Activated T-cell treated with anti-CD3 and anti-CD28 coated beads, Interleukin-2, amount 50 U/mL, for 4 hours (primary cell): ENCODE measurements at regions not wholly inside any gene's neighbourhood (a gene's known extent, or its start where the extent isn't known, plus 50 kb on each side); places are given as distances from the start of the nearest gene placed in this dataset.
"Not testable (repeated sequence)": the region's sequence is repeated elsewhere in the genome, so short reads cannot be mapped to it uniquely, and the experiment has no call there.

ENCODE experiments used
- ATAC-seq, 2 donors: fragments of 200-7000 bp; cut with Tn5 transposase; one replicate each; pipeline ENCODE4 v1.10.0; 2021
- DNase-seq: peaks from one replicate; pipeline ENCODE4 v3.0.0-alpha.2; 2020
- H3K27me3 Mint-ChIP-seq: one replicate; pipeline ENCODE4 v1.8.0; 2021; ENCODE audit warnings: low read depth, mixed read lengths
- H3K36me3 Mint-ChIP-seq: one replicate; pipeline ENCODE4 v1.8.0; 2022; ENCODE audit warnings: mixed read lengths; ENCODE audit not compliant: insufficient read depth
- H3K4me1 Mint-ChIP-seq: one replicate; pipeline ENCODE4 v1.8.0; 2021; ENCODE audit warnings: low read depth, mixed read lengths
- H3K4me3 Mint-ChIP-seq: one replicate; pipeline ENCODE4 v1.8.0; 2021; ENCODE audit warnings: mild to moderate bottlenecking, moderate library complexity, mixed read lengths
- H3K9me3 Mint-ChIP-seq: one replicate; pipeline ENCODE4 v1.8.0; 2021; ENCODE audit warnings: mixed read lengths

GRCh38 chr17:77555741-77556291 is 402.7 kb upstream of the TNRC6C start:
- no peak for ATAC-seq
- Mint-ChIP-seq H3K4me3 (no peak overlapping the region), H3K27me3 (peaks cover 11% of the 10 kb centered on the region), H3K36me3 (no peaks in the 10 kb centered on the region), H3K9me3 (no peaks in the 10 kb centered on the region), H3K4me1 (no peaks in the 10 kb centered on the region)
- no peak for DNase-seq

GRCh38 chr17:77556383-77557061 is 402.0 kb upstream of the TNRC6C start:
- no peaks in the 10 kb centered on the region for H3K9me3 Mint-ChIP-seq
- H3K27me3 Mint-ChIP-seq: peaks cover 11% of the 10 kb centered on the region
- no peak overlapping the region for H3K4me3 Mint-ChIP-seq
- no peak for ATAC-seq
- H3K36me3 Mint-ChIP-seq: no peaks in the 10 kb centered on the region
- no peak for DNase-seq
- H3K4me1 Mint-ChIP-seq: no peaks in the 10 kb centered on the region

- H3K36me3 Mint-ChIP-seq: no peaks in the 10 kb centered on the region
- DNase-seq (no peak), ATAC-seq (no peak)
- peaks cover 11% of the 10 kb centered on the region for H3K27me3 Mint-ChIP-seq
- H3K9me3 Mint-ChIP-seq: no peaks in the 10 kb centered on the region
- H3K4me3 Mint-ChIP-seq: no peak overlapping the region
- no peaks in the 10 kb centered on the region for H3K4me1 Mint-ChIP-seq
These were observed 399.5 kb upstream of the TNRC6C start for GRCh38 chr17:77558846-77559626.

GRCh38 chr17:77560381-77560780 is 398.1 kb upstream of the TNRC6C start:
- Mint-ChIP-seq H3K36me3 (no peaks in the 10 kb centered on the region), H3K9me3 (no peaks in the 10 kb centered on the region), H3K4me1 (no peaks in the 10 kb centered on the region), H3K4me3 (no peak overlapping the region), H3K27me3 (peaks cover 15% of the 10 kb centered on the region)
- ATAC-seq (no peak), DNase-seq (no peak)

GRCh38 chr17:77560841-77561240 is 397.7 kb upstream of the TNRC6C start:
- Mint-ChIP-seq H3K4me1 (no peaks in the 10 kb centered on the region), H3K36me3 (no peaks in the 10 kb centered on the region), H3K9me3 (no peaks in the 10 kb centered on the region), H3K27me3 (peaks cover 17% of the 10 kb centered on the region), H3K4me3 (no peak overlapping the region)
- ATAC-seq (no peak), DNase-seq (no peak)

DNA sequence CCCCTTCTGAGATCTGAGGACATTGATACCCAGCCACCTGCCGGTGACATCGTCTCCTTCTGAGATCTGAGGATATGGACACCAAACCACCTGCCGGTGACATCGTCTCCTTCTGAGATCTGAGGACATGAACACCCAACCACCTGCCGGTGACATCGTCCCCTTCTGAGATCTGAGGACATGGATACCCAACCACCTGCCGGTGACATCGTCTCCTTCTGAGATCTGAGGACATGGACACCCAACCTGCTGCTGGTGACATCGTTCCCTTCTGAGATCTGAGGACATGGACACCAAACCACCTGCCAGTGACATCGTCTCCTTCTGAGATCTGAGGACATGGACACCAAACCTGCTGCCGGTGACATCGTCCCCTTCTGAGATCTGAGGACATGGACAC is 396.1 kb upstream of the TNRC6C start:
- not testable (repeated sequence) for H3K4me1 Mint-ChIP-seq, H3K4me3 Mint-ChIP-seq, ATAC-seq, H3K9me3 Mint-ChIP-seq, DNase-seq, H3K36me3 Mint-ChIP-seq
- peaks cover 11% of the 10 kb centered on the region for H3K27me3 Mint-ChIP-seq

GRCh38 chr17:77563439-77564102 is 394.9 kb upstream of the TNRC6C start:
- Mint-ChIP-seq H3K9me3 (no peaks in the 10 kb centered on the region), H3K4me3 (no peak overlapping the region), H3K36me3 (no peaks in the 10 kb centered on the region), H3K27me3 (peaks cover 12% of the 10 kb centered on the region), H3K4me1 (no peaks in the 10 kb centered on the region)
- DNase-seq: no peak
- no peak for ATAC-seq

DNA sequence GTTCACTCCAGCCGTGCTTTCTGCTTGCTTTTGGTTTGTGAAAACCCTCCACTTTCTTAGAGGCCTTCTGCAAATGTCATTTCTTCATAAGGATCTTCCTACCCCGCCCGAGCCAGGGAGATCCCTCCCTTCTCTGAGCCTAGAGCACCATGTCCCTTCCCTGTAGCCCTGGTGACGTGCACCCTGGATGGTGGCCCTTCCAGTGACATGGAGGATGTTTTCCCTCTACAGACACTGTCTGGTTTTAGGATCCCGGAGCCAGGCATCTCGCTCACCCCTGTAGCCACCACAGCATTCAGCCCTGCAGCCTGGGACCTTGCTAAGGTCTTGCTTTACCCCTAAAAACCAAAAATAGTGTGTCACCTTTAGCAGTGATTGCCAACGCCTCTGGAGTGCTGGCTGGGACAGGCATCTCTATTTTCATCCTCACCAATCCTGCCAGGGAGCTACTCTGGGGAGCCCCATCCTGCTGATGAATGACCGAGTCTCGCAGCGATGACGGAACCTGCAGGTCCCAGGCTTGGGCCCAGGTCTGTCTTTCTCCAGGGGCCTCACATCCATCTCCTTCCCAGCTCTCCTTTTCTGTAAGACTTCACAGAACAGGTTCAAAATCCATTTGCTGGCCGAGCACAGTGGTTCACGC is 394.1 kb upstream of the TNRC6C start:
- H3K4me3 Mint-ChIP-seq: no peak overlapping the region
- ATAC-seq: no peak

DNA sequence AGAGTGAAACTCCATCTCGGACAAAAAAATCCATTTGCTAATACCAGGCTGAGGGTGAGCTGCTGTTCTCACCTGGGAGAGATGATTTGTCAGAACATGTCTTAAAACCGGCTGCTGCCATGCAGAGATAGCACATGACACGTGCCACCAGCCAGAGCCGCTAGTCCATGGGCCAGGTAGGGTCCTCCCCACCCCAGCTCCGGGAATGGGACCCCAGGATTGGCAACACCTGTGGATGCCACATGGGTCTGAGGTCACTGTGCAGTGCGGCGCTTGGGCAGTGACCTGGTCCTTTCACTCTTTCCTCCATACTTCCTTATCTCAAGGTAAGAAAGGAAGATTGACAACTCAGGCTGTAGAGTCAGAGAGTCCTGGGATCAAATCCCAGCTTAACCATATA is 393.3 kb upstream of the TNRC6C start:
- no peak for DNase-seq
- Mint-ChIP-seq H3K27me3 (peaks cover 15% of the 10 kb centered on the region), H3K4me3 (no peak overlapping the region), H3K36me3 (no peaks in the 10 kb centered on the region), H3K4me1 (no peaks in the 10 kb centered on the region), H3K9me3 (no peaks in the 10 kb centered on the region)
- no peak for ATAC-seq

More for the DNA sequence above, 394.1 kb upstream of the TNRC6C start:
- Mint-ChIP-seq H3K36me3 (no peaks in the 10 kb centered on the region), H3K27me3 (peaks cover 14% of the 10 kb centered on the region), H3K9me3 (no peaks in the 10 kb centered on the region), H3K4me1 (no peaks in the 10 kb centered on the region)
- no peak for DNase-seq

- H3K4me3 Mint-ChIP-seq: no peak overlapping the region
These were observed 392.4 kb upstream of the TNRC6C start for GRCh38 chr17:77566151-77566550.

GRCh38 chr17:77566566-77567138 is 391.9 kb upstream of the TNRC6C start:
- H3K27me3 Mint-ChIP-seq: peaks cover 21% of the 10 kb centered on the region

More at GRCh38 chr17:77566151-77566550, 392.4 kb upstream of the TNRC6C start:
- DNase-seq (no peak), ATAC-seq (no peak)
- H3K9me3 Mint-ChIP-seq: no peaks in the 10 kb centered on the region
- H3K4me1 Mint-ChIP-seq: no peaks in the 10 kb centered on the region
- peaks cover 18% of the 10 kb centered on the region for H3K27me3 Mint-ChIP-seq
- H3K36me3 Mint-ChIP-seq: no peaks in the 10 kb centered on the region

DNA sequence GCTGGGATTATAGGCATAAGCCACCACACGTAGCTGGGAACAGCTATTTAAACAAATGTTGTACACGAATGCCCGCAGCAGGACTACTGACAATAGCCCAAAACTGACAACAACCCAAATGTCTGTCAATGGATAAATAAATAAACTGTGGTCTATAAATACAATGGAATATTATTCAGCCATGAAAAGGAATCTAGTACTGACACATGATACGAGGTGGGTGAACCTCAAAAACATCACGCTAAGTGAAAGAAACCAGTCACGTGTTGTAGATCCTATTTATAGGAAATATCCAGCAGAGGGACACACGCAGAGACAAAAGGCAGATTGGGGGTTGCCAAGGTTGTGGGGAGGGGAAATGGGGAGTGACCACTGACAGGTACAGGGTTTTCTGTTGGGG is 390.0 kb upstream of the TNRC6C start:
- DNase-seq (no peak), ATAC-seq (no peak)
- Mint-ChIP-seq H3K36me3 (no peaks in the 10 kb centered on the region), H3K4me3 (no peak overlapping the region), H3K27me3 (peaks cover 30% of the 10 kb centered on the region), H3K4me1 (peaks cover 9% of the 10 kb centered on the region), H3K9me3 (no peaks in the 10 kb centered on the region)

More at GRCh38 chr17:77566566-77567138, 391.9 kb upstream of the TNRC6C start:
- Mint-ChIP-seq H3K9me3 (no peaks in the 10 kb centered on the region), H3K4me1 (peaks cover 3% of the 10 kb centered on the region), H3K4me3 (no peak overlapping the region), H3K36me3 (no peaks in the 10 kb centered on the region)
- DNase-seq: no peak
- no peak for ATAC-seq

DNA sequence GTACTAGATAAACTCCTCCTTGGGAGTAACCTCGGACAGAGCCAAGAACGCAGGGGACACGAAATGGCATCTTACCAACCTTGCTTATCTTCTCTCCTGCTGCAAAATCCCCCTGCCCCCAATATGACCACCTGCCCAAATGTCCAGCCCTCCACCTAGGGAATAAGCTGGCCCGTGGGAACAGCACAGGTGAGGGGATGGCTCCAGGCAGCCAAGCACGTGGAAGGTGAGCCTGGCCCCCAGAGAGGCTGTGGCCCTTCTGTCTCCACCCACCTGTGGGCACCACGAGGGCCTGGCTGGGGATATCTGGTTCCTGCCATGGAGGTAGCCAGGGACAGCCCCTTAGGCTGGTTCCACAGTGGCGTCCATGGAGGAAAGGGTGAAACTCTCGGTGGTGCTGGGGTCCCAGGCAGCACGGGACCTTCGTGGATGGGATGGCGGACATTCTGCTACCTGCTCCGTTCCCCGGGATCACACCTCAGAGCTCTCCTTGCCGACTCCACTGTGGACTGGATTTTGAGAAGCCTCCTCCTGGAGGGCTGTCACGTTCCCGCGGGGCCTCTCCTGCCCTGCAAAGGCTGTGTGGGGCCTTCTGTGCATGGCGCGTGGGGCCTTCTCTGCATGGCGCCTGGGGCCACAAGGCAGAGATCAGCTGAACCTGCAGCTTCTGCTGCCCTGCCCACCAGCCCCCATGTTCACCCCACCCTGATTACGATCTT is 388.5 kb upstream of the TNRC6C start:
- Mint-ChIP-seq H3K4me1 (peaks cover 9% of the 10 kb centered on the region), H3K9me3 (no peaks in the 10 kb centered on the region), H3K27me3 (peaks cover 27% of the 10 kb centered on the region), H3K4me3 (no peak overlapping the region), H3K36me3 (no peaks in the 10 kb centered on the region)
- ATAC-seq: no peak
- no peak for DNase-seq
